ENCODE measurements at regions not wholly inside any gene's neighbourhood (a gene's known extent, or its start where the extent isn't known, plus 50 kb on each side); places are given as distances from the start of the nearest gene placed in this dataset.

GRCh38 chr7:153829525-153829924, 222.7 kb upstream of the DPP6 start:
- DNase-seq, result no peak
- Mint-ChIP-seq H3K36me3 (ENCODE audit: unreplicated experiment) (peaks cover 4% of the 10 kb centered on the region), H3K4me1 (ENCODE audit: low read depth, unreplicated experiment) (no peaks in the 10 kb centered on the region), H3K27me3 (ENCODE audit: unreplicated experiment) (peaks cover 3% of the 10 kb centered on the region), H3K4me3 (ENCODE audit: unreplicated experiment) (no peak overlapping the region), H3K9me3 (ENCODE audit: unreplicated experiment) (peaks cover 10% of the 10 kb centered on the region), H3K27ac (ENCODE audit: unreplicated experiment) (no peak overlapping the region)
- TF ChIP-seq CTCF (IDR thresholded peaks at IDR 0.05; ENCODE audit: partially characterized antibody, unreplicated experiment), result no peak

GRCh38 chr7:153832160-153832559, 220.0 kb upstream of the DPP6 start:
- peaks cover 3% of the 10 kb centered on the region for H3K27me3 Mint-ChIP-seq (ENCODE audit: unreplicated experiment)
- peaks cover 7% of the 10 kb centered on the region for H3K9me3 Mint-ChIP-seq (ENCODE audit: unreplicated experiment)
- TF ChIP-seq CTCF (IDR thresholded peaks at IDR 0.05; ENCODE audit: partially characterized antibody, unreplicated experiment), result no peak
- no peak overlapping the region for H3K27ac Mint-ChIP-seq (ENCODE audit: unreplicated experiment)
- no peaks in the 10 kb centered on the region for H3K4me1 Mint-ChIP-seq (ENCODE audit: low read depth, unreplicated experiment)
- no peak overlapping the region for H3K4me3 Mint-ChIP-seq (ENCODE audit: unreplicated experiment)
- no peak for DNase-seq
- no peaks in the 10 kb centered on the region for H3K36me3 Mint-ChIP-seq (ENCODE audit: unreplicated experiment)

- DNase-seq, result no peak
- Mint-ChIP-seq H3K4me1 (ENCODE audit: low read depth, unreplicated experiment) (no peaks in the 10 kb centered on the region), H3K27ac (ENCODE audit: unreplicated experiment) (no peak overlapping the region), H3K36me3 (ENCODE audit: unreplicated experiment) (no peaks in the 10 kb centered on the region), H3K4me3 (ENCODE audit: unreplicated experiment) (no peak overlapping the region), H3K9me3 (ENCODE audit: unreplicated experiment) (peaks cover 5% of the 10 kb centered on the region), H3K27me3 (ENCODE audit: unreplicated experiment) (no peaks in the 10 kb centered on the region)
- no peak for TF ChIP-seq CTCF (IDR thresholded peaks at IDR 0.05; ENCODE audit: partially characterized antibody, unreplicated experiment)
Measured at GRCh38 chr7:153835103-153835502, 217.1 kb upstream of the DPP6 start.

- no peak for TF ChIP-seq CTCF (IDR thresholded peaks at IDR 0.05; ENCODE audit: partially characterized antibody, unreplicated experiment)
- Mint-ChIP-seq H3K36me3 (ENCODE audit: unreplicated experiment) (no peaks in the 10 kb centered on the region), H3K4me1 (ENCODE audit: low read depth, unreplicated experiment) (no peaks in the 10 kb centered on the region), H3K27me3 (ENCODE audit: unreplicated experiment) (no peaks in the 10 kb centered on the region), H3K9me3 (ENCODE audit: unreplicated experiment) (peaks cover 9% of the 10 kb centered on the region), H3K27ac (ENCODE audit: unreplicated experiment) (no peak overlapping the region), H3K4me3 (ENCODE audit: unreplicated experiment) (no peak overlapping the region)
- DNase-seq, result no peak
Measured at GRCh38 chr7:153835712-153836265, 216.4 kb upstream of the DPP6 start.

GRCh38 chr7:153838591-153838990, 213.6 kb upstream of the DPP6 start:
- Mint-ChIP-seq H3K4me3 (ENCODE audit: unreplicated experiment) (no peak overlapping the region), H3K36me3 (ENCODE audit: unreplicated experiment) (no peaks in the 10 kb centered on the region), H3K27me3 (ENCODE audit: unreplicated experiment) (no peaks in the 10 kb centered on the region), H3K9me3 (ENCODE audit: unreplicated experiment) (peaks cover 10% of the 10 kb centered on the region), H3K27ac (ENCODE audit: unreplicated experiment) (no peak overlapping the region), H3K4me1 (ENCODE audit: low read depth, unreplicated experiment) (no peaks in the 10 kb centered on the region)
- no peak for DNase-seq
- no peak for TF ChIP-seq CTCF (IDR thresholded peaks at IDR 0.05; ENCODE audit: partially characterized antibody, unreplicated experiment)
